DMS79 treated with DMSO at 0.1 percent for 48 hours (cell line): ENCODE measurements at regions not wholly inside any gene's neighbourhood (a gene's known extent, or its start where the extent isn't known, plus 50 kb on each side); places are given as distances from the start of the nearest gene placed in this dataset.
"Not testable (repeated sequence)": the region's sequence is repeated elsewhere in the genome, so short reads cannot be mapped to it uniquely, and the experiment has no call there.

Experiments
- DNase-seq: peaks from one replicate; lab custom pipeline; 2025; lab: John Stamatoyannopoulos, UW

DNA sequence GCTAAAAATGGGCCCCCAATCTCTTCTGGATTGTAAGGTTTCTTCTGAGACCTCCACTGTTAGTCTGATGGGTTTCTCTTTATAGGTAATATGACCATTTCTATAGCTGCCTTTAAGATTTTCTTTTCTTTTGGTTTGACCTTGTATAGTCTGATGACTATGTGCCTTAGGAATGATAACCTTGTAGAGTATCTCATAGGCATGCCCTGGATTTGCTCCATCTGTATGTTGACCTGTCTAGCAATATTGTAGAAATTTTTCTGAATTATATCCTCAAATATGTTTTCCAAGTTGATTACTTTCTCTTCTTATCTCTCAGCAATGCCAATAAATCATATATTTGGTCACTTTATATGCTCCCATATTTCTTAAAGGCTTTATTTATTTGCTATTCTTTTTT, 1403.8 kb upstream of the GOT2 start:
- no peak for DNase-seq

DNA sequence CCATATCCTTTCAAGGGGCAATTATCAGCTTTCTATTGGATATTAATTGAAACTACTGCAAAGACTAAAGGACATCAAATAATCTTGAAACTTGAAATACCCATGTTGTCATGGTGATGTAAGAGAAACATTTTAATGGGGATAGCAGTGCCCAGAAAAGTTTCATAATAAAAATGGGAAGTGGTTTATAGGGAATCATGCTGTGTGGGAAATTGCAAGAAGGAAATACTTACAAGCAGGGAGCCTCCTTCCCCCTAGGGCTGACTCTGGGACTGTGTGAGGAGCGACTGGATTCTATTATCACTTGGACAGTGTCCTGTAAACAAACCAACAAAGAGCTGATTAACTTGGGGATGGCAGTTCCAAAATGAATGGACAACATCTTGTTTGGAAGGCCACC, 1393.1 kb upstream of the GOT2 start:
- no peak for DNase-seq

DNA sequence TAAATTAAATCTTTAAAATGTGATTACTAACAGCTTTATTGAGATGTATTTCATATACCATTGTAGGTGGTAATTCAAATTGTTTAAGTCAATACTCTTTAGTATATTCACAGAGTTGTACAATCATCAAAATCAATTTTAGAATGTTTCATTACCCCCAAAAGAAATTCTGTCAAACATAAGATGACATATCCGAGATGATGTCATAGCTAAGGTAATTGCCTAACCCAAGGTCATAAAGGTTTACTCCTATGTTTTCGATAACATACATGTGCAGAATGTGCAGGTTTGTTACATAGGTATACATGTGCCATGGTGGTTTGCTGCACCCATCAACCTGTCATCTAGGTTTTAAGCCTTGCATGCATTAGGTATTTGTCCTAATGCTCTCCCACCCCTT, 1392.0 kb upstream of the GOT2 start:
- DNase-seq: not testable (repeated sequence)

GRCh38 chr16:60123392-60124023, 1389.4 kb upstream of the GOT2 start:
- DNase-seq: no peak

DNA sequence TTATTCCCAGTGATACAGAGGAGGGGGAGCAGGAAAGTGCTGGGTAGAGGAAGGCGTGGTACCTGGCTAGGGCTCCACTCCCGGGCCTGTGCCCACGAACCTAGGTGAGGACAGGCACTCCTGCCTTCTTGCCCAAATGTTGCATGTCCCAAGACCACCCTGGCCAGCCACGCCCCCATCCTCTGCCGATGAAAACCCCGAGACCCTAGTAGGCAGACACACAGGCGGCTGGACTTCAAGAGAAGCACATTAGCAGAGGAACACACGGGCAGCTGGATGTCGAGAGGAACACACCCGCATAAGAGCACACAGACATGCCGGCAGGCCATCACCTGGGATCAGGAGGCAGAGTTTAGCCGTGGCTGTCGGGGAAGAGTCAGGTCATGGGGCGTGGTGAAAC, 1386.5 kb upstream of the GOT2 start:
- DNase-seq: no peak

DNA sequence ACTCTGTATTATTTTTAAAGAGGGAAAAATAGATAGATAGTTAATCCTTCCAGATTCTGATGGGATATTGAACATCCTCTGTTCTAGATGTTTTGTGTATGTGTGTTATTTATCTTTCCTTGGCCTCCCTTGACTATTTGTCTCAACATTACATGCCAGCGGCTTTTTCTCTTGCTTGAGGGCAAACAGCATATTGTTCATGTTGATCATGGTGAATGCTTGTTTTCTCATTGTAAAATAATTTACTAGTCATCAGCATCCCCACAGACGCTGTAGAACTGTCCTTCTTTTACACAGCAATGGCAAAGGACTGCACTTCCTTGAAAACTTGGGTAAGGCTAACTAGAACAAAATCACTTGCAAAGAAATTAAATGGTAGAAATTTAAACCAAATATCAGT, 1376.4 kb upstream of the GOT2 start:
- no peak for DNase-seq

- DNase-seq: no peak
Measured at GRCh38 chr16:60107871-60108270, 1373.8 kb upstream of the GOT2 start.

DNA sequence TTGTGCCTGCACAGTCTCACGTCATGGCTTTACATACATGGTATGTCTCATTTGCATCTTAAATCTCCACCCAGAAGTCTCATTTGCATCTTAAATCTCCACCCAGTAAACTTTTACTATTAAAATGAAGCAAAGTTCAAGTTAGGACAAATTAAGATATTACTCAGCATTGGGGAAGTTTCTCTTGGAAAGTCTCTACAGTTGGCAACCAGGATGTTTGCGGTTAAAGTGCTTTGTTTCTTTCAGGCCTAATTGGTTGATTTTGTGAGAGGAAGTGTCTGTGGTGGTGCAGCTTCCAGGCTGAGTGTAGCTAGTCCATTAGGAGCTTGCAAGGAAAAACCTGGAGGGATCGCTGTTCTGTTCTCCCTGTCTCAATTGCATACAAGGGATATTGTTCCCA, 1373.3 kb upstream of the GOT2 start:
- DNase-seq: no peak

- no peak for DNase-seq
Measured at GRCh38 chr16:60100371-60100770, 1366.3 kb upstream of the GOT2 start.

DNA sequence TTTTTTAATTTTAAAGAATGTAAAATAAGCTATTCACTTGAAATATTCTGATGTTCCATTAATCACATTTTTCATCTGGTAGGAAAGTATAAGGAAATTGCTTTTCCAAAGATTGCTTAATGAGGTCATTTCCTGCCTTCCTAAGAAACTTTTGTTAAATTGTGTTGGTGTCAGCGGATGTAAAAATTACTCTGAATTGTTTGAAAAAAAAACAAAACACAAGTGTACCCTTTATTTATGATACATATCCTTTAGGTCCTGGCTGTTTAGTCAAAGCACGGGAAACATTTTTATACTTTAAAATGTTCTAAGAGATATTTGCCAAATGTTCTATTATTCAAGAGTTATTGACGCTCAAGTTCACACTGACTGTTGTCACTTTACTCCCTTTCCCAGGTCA, 1357.4 kb upstream of the GOT2 start:
- no peak for DNase-seq

- no peak for DNase-seq
Measured at GRCh38 chr16:60091071-60091470, 1357.0 kb upstream of the GOT2 start.

DNA sequence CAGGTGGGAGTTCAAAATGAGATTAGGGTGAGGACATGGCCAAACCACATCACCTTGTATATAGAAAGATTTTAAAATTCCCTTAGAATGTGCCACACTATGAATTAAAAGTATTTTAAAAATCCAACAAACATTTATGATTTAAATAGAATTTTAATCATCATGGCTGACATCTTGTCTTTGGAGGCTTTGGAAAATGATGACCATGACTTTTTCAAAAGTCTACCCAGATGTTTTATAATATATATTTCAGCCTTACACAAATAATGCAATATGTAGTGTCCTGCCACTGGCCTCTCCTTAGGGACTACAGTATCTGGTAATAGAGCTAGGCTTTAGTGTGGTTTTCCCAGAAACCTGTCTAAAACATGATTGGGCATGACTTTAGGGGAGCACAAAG, 1353.4 kb upstream of the GOT2 start:
- no peak for DNase-seq

DNA sequence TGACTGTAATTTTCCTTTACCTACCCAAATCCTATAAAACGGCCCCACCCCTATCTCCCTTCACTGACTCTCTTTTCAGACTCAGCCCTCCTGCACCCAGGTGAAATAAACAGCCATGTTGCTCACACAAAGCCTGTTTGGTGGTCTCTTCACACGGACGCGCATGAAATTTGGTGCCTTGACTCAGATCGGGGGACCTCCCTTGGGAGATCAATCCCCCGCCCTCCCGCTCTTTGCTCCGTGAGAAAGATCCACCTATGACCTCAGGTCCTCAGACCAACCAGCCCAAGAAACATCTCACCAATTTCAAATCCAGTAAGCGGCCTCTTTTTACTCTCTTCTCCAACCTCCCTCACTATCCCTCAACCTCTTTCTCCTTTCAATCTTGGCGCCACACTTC, 1344.7 kb upstream of the GOT2 start:
- DNase-seq: not testable (repeated sequence)

DNA sequence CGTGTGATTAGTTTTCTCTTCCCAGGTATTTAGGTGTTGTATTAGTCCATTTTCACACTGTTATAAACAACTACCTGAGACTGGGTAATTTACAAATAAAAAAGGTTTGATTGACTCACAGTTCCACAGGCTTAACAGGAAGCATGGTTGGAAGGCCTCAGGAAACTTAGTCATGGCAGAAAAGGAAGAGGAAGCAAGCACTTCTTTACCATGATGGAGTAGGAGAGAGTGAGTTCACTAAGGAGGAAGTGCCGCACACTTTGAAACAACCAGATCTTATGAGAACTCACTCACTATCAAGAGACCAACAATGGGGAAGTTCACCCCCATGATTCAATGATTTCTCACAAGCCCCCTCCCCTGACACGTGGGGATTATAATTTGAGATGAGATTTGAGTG, 1343.7 kb upstream of the GOT2 start:
- DNase-seq: no peak

- DNase-seq: no peak
Measured at GRCh38 chr16:60074378-60074777, 1340.3 kb upstream of the GOT2 start.

- no peak for DNase-seq
Measured at GRCh38 chr16:60073376-60073775, 1339.3 kb upstream of the GOT2 start.

DNA sequence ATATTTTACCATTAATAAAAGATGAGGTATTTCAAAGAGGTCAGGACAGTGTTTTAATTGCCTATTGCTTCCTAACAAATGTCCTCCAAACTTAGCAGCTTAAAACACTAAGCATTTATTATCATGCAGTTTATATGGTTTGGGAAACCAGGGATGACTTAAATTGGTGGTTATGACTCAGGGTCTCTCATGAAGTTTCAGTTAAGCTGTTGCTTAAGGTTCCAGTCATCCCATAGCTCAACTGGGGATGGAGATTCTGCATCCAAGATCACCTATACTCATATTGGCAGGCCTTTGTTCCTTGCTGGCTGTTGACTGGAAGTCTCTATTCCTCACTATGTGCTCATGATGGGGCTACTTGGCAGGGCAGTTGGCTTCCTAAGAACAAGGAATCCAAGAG, 1329.9 kb upstream of the GOT2 start:
- DNase-seq: no peak

- DNase-seq: no peak
Measured at GRCh38 chr16:60061396-60061795, 1327.3 kb upstream of the GOT2 start.

GRCh38 chr16:60060731-60061130, 1326.6 kb upstream of the GOT2 start:
- DNase-seq: peak; percentile 2

- DNase-seq: no peak
Measured at GRCh38 chr16:60059141-60059540, 1325.0 kb upstream of the GOT2 start.

DNA sequence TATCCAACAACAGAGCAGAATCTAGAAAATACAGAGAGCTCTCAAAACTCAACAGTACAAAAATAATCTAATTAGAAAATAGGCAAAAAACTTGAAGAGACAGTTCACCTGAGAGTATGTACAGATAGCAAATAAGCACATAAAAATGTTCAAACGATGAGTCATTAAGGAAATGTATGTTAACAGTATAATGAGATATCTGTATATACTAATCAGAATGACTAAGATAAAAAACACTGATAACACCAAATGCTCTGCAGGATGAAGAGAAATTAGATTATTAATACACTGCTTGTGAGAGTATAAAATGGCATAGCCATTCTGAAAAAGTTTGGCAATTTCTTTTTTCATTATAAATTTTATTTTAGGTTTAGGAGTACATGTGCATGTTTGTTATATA, 1307.6 kb upstream of the GOT2 start:
- DNase-seq: no peak

DNA sequence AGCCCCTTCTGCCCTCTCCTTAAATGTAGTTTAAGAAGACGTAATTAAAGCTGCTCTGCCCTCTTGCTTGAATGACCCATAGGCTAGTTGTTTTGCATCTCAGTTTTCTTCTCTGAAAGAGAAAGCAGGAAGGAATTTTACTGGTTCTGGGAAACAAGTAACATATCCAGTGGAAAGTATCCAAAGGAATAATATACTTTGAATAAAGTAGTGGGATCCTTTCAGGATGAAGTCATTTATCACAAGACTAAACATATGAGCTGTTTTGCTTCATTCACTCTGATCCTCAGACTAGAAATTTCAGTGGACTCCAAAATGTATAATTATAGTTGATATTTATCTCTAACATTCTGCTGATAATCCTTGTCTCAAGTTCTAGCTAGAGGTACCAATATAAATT, 1297.6 kb upstream of the GOT2 start:
- no peak for DNase-seq

DNA sequence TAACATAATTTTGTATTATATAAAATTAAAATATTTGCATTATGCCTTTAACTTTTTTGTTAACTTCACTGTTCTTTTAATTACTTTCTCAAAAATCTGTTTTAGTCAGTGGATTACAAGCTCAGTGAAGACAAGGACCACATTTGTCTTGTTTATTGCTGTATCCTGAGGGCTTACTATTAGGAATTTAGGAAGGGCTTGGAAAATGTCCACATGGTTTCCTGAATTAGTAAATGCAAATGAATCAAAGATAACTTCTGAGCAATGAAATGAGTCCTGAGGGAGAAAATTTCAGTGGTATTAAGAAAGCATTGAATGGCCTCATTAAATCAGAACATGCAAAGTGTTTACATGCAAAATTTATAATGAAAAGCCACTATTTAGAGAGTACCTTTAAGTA, 1293.2 kb upstream of the GOT2 start:
- no peak for DNase-seq

- DNase-seq: no peak
Measured at GRCh38 chr16:60013076-60013475, 1279.0 kb upstream of the GOT2 start.

DNA sequence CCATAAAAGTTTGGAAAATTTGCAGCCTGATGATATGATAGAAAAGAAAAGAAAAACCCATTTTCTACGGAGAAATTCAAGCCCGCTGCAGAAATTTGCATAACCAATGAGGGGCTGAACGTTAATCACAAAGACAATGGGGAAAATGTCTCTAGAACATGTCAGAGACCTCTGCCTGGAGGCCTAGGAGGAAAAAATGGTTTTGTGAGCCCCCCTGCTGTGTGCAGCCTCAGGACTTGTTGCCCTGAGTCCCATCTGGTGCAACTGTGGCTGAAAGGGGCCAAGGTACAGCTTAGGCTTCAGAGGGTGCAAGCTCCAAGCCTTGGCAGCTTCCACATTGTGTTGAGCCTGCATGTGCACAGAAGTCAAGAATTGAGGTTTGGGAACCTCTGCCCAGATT, 1267.4 kb upstream of the GOT2 start:
- no peak for DNase-seq
